ENCODE measurements at regions not wholly inside any gene's neighbourhood (a gene's known extent, or its start where the extent isn't known, plus 50 kb on each side); places are given as distances from the start of the nearest gene placed in this dataset.

- TF ChIP-seq CTCF (IDR thresholded peaks at IDR 0.05) (no peak), ZFX (IDR thresholded peaks at IDR 0.05; ENCODE audit: borderline replicate concordance) (no peak)
These were observed 1154.4 kb downstream of the RAPGEF2 start for GRCh38 chr4:160257318-160257717.

All from 22Rv1 (cell line).